HG03060 (cell line): ENCODE measurements at regions not wholly inside any gene's neighbourhood (a gene's known extent, or its start where the extent isn't known, plus 50 kb on each side); places are given as distances from the start of the nearest gene placed in this dataset.
"Not testable (repeated sequence)": the region's sequence is repeated elsewhere in the genome, so short reads cannot be mapped to it uniquely, and the experiment has no call there.

Experiments
- ATAC-seq: cut with Tn5 transposase; IDR thresholded peaks from one replicate; pipeline ENCODE4 v1.9.1; 2021; ENCODE audit warnings: low read depth, moderate number of reproducible peaks; ENCODE audit not compliant: unreplicated experiment

DNA sequence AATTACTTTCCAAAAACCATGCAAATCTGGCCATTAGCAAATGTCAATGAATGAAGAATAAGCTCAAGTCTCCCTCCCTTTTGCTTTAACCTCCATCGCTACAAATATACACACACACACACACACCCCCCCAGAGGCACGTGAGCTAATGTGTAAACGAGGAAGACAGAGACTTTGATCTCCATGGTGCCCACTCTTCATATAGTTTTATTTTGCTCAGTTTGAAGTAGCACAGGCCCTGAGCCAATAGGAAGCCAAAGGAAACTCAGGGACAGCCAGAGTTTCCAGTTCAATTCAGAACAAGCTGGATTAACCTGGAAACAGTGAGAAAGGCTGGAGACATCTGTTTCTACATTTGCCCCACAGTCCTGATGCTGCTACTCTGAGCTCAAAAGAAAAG is 248.4 kb upstream of the MEIS1 start:
- no peak for ATAC-seq

DNA sequence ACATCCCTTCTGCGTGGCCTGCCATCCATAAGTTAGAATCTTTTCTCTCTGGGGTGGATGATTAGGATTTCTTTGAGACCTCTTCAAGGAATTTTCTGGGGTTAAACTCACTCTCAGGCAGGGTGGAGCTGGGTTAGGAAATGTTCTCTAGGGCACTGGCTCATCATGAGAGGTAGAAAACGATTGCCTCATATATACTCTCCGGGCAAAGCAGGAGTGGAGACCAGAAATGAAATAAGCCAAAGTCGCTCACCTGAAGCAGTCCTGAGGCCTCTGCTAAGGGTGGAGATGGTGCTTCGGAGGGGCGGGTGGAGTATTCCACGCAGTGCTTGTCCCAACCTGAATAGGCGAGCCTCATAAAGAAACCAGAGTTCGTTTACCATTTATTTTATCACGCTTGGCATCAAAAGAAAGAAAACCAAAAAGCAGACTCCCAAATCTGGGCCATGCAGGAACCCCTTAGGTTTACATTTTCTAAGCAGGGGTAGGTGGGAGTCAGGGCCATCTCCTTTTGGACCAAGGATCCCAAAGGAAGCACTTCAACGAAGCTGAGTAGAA is 249.3 kb upstream of the MEIS1 start:
- ATAC-seq: no peak

DNA sequence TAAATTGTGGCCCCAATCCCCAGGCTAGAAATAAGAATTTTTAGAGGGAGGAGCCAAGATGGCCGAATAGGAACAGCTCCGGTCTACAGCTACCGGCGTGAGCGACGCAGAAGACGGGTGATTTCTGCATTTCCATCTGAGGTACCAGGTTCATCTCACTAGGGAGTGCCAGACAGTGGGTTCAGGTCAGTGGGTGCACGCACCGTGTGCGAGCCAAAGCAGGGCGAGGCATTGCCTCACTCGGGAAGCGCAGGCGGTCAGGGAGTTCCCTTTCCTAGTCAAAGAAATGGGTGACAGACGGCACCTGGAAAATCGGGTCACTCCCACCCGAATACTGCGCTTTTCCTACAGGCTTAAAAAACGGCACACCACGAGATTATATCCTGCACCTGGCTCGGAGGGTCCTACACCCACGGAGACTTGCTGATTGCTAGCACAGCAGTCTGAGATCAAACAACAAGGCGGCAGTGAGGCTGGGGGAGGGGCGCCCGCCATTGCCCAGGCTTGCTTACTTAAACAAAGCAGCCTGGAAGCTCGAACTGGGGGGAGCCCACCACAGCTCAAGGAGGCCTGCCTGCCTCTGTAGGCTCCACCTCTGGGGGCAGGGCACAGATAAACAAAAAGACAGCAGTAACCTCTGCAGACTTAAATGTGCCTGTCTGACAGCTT is 257.7 kb upstream of the MEIS1 start:
- not testable (repeated sequence) for ATAC-seq

DNA sequence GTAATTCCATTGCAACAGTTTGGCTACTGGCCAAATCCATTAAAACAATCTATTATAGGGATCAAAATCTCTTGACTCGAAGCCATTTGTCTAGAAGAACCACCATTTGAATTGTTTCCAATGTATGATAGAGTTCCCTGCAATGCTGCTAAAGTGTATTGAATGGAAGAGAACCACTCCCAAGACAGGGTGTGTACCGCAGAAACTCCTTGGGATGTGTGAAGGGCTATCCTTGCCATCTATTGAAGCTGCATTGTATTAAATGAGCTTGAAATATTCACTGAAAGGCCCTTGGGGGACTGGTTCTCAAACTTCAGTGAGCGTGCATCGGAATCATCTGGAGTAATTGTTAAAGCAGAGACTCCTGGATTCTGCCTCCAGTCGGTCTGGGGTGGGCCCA is 260.4 kb upstream of the MEIS1 start:
- no peak for ATAC-seq

DNA sequence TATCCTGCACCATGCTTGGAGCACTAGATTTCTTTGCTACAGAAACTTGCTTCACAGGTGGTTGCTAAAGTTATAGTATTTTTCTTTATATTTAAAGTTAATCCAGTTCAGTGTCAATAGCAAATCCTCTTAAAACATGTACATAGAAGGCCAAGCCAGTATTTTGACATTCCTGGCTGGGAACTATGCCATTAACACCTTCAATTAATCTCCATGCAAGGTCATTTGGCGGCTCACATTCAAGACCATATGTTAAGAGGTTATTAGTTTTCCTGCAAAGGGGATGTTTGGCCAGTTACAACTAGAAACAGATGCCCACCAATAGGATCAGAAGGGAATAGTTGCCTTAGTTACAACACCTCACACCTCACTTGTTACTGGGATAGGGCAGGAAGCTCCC is 261.3 kb upstream of the MEIS1 start:
- no peak for ATAC-seq

DNA sequence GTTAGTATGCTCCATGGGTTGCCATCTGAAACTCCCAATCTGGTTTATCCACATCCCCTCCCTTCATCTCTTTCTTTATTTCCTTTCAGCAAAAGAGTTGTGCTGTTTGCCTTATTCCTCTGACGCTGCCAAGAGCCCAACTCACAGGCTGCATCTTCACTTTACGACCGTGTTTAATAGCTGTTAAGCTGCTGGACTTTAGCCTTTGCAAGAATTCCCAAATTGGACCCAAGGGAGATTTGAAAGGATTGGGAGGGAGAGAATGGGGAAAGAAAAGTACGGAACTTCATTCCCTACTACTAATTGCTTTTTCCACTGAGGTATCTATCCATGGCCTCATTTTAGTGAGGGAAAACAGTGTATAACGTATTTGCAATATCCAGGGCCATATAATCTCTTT is 263.4 kb upstream of the MEIS1 start:
- ATAC-seq: no peak

DNA sequence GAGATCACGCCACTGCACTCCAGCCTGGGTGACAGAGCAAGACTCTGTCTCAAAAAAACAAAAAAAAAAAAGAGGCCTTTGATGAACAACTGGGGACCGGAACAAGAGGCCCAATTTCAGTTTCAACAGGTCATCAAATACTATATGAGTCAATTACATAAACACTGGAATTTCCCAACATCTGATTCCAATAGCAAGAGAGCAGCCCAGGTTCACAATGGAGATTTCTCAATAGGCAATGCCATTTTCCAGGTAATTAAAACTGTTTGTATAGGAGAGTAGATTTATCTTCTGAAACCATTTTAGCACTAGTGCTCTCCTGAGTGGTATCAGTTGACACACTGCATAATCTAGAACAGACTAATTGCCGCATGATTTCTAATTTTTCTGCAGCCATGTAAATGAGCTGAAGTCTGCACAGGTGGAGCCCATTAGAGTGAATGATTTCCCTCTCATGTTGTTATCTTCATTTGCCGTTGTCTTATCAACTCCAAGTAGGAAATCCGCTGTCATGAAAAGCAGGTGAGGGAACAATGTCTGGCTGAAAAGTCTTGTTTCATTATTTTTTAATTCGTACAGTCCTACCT is 264.1 kb upstream of the MEIS1 start:
- ATAC-seq: no peak

DNA sequence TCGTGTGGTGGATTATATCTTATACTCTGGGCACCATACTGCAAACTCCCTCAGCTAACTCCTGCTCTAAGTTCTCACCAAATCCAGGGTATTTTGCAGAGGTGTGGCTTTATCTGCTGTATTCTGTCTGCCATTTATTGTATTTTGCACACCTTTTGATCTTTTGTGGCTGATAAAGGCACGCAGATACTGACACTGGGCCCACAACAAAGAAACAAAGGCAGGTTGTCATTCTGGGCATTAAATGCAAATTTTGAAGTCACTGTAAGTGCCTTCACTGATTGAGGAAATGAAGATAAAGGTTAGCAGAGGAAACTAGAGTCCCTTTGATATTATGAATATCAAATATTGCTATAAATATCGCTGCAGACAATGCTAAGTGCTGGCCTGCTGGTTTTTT is 265.8 kb upstream of the MEIS1 start:
- no peak for ATAC-seq

DNA sequence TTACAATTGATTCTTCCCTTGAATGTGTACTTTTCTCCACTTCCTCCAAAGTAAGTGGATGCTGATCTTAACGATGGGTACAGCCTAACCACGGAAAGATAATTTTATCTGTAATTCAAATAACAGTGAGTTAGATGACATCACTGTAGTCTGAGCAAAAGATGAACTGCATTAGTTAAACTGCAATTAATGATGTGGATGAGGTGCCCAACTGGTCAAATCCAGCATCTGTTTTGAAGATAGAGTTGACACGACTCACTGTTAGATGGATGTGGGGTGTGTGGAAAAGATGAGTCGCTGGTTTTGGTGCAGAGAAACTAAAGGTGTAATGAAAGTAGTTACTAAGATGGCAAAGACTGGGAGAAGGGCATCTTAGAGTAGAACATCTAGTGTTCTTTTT is 270.5 kb upstream of the MEIS1 start:
- no peak for ATAC-seq

DNA sequence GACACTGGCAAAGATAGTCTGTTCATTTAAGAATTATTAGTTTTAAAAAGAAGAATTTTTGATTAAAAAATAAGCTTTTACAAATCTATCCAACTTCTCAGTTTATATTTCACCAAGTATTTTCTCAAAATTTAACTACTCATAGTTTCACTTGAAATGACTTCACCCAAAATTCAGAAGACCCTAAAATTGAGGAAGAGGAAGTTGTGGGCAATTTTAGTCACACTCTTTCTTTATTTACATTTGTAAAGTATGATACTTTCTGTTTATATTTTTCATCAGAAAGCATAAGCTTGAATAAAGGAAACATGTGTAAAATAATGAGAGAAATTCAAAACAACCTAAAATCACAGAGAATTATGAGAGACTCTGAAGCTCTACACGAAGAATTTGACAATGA is 278.8 kb upstream of the MEIS1 start:
- no peak for ATAC-seq

DNA sequence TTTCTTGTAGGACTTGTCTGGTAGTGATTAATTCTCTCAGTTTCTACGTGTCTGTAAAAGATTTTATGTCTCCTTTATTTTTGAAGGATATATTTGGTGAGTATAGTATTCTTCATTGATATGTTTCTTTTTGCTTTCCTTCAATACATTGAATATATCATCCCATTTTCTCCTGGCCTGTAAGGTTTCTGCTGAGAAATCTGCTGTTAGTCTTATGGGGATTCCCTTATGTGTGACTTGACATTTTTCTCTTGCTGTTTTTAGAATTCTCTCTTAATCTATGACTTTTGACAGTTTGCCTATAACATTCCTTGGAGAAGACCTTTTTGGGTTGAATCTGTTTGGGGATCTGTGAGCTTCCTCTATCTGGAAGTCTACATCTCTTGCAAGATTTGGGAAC is 281.0 kb upstream of the MEIS1 start:
- no peak for ATAC-seq

DNA sequence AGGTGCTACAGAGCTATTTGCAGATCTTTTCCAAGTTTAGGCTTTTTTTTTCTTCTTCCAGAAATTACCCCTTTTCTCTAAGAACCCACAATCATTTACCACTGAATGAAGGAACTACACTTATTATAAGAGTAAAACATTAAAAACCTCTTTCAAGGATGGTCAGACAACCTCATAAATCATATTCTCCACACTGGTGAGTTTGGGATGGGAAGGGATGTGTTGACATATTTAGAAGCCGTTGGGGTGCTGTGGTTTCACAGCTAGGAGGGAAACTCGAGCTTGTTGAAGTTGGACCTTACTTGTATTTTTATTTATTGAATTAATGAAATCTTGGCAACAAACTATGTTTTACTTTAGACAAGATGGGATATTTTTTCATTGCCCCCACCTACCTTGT is 289.4 kb upstream of the MEIS1 start:
- ATAC-seq: no peak

DNA sequence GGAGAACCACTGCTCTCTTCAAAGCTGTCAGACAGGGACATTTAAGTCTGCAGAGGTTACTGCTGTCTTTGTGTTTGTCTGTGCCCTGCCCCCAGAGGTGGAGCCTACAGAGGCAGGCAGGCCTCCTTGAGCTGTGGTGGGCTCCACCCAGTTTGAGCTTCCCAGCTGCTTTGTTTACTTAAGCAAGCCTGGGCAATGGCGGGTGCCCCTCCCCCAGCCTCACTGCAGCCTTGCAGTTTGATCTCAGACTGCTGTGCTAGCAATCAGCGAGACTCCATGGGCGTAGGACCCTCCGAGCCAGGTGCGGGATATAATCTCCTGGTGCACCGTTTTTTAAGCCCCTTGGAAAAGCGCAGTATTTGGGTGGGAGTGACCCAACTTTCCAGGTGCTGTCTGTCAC is 290.6 kb upstream of the MEIS1 start:
- not testable (repeated sequence) for ATAC-seq

DNA sequence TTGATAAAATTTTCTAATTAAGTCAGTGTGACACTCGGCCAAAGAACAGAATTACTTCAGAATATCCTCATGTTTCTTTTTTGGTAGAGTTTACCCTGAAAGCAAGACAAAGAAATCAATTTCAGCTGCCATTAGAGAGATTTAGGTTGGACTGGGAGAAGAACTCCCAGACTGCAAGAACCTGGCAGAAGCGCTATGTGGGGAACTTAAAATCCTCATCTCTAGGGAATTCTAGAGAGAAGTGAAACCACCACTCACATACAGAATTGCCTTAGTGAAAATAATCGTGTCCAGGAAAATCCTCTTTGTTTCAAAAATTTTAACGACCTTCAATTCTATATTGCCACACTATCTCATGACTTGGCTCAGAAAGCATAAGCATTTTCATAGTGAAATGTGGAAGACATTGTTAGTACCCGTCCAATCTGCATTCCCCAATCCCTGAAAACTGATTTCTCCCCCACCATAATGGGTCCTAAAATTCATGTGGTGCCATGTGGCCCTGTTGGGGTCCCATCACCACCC is 297.3 kb upstream of the MEIS1 start:
- no peak for ATAC-seq

DNA sequence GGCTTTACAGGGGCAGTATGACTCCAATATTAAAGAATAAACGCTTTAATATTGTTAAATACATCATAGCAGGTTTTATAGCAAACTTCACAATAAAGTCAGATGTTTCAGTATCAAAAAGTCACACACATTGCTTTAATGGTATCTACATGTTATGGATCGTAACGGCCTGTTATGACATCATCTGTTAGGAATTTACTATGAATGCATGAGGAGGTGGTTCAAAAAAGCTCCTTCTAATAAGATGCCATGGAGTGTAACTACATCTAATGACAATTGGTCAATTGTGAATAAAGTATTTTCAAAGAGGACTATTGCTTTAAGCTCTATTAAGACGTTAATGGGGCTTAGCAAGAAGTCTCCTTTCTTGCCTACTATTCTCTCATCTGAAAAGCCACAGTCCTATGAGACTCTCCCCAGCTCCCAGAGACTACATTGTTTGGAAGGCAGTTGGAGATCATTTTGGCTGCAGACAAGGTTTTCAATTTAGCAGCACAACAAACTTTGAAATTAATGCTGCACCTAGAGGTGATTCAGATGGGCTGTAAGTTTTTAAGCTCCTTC is 300.7 kb upstream of the MEIS1 start:
- ATAC-seq: no peak

DNA sequence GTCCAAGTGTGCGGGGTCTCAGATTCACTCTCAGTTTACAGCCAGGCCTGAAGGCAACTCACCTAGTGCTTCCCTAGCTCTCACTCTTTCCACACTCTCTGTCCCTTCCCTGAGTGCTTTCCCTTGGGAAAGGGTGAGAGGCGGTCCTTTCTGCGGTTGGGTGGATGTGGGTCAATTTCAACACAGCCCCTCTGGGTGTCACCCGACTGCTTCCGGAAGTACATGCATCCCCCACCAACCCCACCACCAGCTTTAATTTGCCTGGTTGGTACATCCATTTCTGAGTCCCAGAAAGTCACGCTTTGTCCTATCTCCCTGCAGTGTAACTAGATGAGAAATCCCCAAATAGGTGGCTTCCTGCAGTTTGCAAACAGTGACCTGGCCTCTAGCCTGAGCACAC is 307.3 kb upstream of the MEIS1 start:
- ATAC-seq: no peak

DNA sequence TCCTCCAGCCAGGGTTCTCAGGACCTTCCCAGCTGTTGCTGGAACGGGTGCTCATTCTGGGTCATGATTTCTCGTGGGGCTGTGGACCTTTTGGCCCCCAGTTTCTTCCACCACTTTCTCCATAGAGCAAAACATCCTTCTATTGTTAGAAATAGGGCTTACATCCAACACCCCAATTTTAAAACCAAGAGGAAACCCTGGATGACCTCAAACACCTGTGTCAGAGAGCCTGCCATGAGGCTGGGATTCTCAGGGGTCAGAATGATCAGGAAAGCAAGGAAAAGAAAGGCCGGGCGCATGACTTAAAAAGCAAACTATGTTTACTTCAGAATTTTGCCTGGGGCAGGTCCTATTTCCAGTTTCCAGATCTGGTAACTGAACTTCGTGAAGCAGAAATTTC is 307.9 kb upstream of the MEIS1 start:
- ATAC-seq: no peak

DNA sequence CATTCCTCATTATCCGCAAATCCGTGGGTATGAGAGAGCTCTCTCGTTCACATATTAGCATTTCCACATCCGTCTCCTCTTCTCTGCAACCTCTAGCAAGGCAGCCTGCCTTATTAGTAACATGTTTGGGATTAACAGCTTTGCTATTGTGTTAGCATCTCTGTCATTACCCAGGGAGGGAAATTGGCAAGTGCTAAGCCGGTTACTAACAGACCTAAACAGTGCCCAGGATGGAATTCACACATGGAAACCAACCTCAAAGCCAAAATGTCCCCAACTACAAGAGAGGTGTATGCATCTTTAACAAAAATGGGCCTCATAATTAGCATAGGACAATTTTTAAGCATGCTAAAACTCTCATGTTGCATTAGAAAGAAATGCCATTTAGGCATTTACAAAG is 309.0 kb upstream of the MEIS1 start:
- ATAC-seq: no peak

DNA sequence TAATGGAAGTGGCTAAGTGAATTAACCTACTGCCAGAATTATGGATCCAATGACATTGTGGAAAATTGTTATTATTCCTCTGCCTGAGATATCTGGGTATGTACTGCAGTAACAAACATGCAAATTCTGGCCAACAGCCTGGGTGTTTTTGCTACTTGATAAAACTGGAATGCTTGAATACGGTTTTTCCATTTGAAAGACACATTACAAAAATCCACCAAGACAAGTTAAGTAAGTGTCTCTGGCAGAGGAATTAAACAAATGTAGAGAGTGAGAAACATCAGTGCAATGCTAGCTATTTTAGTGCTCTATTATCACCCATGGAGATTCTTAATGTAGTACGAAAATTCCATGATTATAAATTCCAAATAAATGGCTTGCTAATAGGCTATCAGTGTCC is 312.4 kb upstream of the MEIS1 start:
- no peak for ATAC-seq

DNA sequence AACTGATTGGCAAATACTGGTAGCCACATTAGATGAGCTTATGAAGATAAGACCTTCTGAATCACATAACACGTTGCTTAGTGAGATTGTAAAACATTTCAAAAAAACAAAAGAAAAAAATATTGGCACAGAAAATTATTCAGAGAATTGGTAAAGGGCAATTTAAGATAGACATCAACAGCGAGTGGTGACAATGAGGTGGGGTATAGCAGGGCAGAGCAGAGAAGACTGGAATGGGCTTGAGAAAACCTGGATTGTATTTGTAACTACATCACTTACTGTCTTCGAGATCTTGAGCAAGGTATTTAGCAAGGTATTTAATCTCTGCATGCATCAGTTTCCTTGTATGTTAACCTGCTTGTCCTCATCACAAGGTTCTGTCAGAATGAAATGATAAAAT is 313.0 kb upstream of the MEIS1 start:
- ATAC-seq: no peak

DNA sequence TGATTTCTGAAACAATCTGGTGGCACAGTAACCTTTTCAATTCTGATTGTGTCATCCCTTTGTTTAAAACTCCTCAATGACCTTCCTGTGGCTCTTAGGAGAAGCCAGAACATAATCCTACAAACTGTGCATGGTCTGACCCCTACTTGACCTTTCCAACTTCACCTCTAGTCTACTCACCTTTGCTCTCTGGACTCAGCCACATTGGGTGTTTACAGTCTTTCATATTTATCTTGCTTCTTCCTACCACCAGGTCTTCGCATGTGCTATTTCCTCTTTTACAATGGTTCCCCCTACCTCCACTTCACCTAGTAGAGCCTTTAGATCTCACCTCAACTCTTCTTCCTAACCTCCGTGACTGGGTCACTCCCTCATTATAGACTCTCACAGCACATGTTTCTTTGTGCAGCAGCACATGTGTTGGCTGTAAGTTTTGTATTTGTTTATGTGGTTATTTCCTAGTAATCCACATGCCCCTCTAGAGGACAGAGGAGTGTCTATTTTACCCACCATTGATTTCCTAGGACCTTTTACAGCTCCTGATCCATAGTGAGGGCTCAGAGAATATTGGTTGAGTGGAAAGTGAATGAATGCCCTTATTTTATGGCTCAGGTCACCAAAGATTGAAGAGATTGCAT is 320.8 kb upstream of the MEIS1 start:
- no peak for ATAC-seq
